ENCODE measurements at regions not wholly inside any gene's neighbourhood (a gene's known extent, or its start where the extent isn't known, plus 50 kb on each side); places are given as distances from the start of the nearest gene placed in this dataset.

DNA sequence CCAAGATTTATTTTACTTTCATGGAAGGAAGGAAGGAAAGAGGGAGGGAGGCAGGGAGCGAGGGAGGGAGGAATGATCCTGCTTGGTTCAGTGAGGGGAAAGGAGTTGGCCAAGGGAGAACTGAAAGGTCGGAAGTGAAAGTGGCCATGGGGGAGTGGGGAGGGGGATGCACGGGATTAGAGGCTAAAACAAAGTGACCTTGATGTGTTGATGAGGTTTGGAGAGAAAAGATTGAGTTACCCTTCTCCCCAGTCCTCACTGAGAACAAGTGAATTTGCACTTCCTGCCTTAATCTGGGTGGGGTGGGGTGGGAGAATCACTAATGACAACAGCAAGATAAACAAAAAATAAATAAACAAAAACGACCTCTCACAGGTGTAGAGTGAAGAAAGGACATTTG, 212.0 kb upstream of the TLE3 start:
- peaks cover 0 to 20% (median 5%) of the 10 kb centered on the region in 9 donors for H3K27me3 ChIP-seq
- peaks cover 0 to 17% (median 0%) of the 10 kb centered on the region in 12 donors for H3K4me1 ChIP-seq
- no peaks in the 10 kb centered on the region for H3K36me3 ChIP-seq
- H3K27ac ChIP-seq: no peak overlapping the region
- intact Hi-C loops (cut with DNase I): no loop called here
- ATAC-seq (no peak), DNase-seq (no peak)
- TF ChIP-seq, protein P1, sequence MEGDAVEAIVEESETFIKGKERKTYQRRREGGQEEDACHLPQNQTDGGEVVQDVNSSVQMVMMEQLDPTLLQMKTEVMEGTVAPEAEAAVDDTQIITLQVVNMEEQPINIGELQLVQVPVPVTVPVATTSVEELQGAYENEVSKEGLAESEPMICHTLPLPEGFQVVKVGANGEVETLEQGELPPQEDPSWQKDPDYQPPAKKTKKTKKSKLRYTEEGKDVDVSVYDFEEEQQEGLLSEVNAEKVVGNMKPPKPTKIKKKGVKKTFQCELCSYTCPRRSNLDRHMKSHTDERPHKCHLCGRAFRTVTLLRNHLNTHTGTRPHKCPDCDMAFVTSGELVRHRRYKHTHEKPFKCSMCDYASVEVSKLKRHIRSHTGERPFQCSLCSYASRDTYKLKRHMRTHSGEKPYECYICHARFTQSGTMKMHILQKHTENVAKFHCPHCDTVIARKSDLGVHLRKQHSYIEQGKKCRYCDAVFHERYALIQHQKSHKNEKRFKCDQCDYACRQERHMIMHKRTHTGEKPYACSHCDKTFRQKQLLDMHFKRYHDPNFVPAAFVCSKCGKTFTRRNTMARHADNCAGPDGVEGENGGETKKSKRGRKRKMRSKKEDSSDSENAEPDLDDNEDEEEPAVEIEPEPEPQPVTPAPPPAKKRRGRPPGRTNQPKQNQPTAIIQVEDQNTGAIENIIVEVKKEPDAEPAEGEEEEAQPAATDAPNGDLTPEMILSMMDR (IDR thresholded peaks at IDR 0.05): no peak
- TF ChIP-seq POLR2A (IDR thresholded peaks at IDR 0.05): no peak
- H3K4me3 ChIP-seq: no peak overlapping the region
- WGBS, 4 donors: 34 to 41% (median 39%) methylated on average over 4 of the region's 4 CpGs
- H3K9me3 ChIP-seq: peaks cover 0 to 16% (median 6%) of the 10 kb centered on the region in 12 donors

GRCh38 chr15:70308735-70309434, 211.2 kb upstream of the TLE3 start:
- no peak overlapping the region for H3K4me3 ChIP-seq
- TF ChIP-seq POLR2A (IDR thresholded peaks at IDR 0.05): no peak
- TF ChIP-seq, protein P1 (IDR thresholded peaks at IDR 0.05): no peak
- no peak overlapping the region for H3K27ac ChIP-seq
- no peaks in the 10 kb centered on the region for H3K36me3 ChIP-seq
- 61 to 77% (median 67%) methylated on average over 9 of the region's 9 CpGs for WGBS, 4 donors
- intact Hi-C loops (cut with DNase I): no loop called here
- DNase-seq (no peak), ATAC-seq (no peak)
- peaks cover 0 to 20% (median 5%) of the 10 kb centered on the region in 9 donors for H3K27me3 ChIP-seq
- H3K4me1 ChIP-seq: peaks cover 0 to 17% (median 0%) of the 10 kb centered on the region in 12 donors
- peaks cover 0 to 21% (median 7%) of the 10 kb centered on the region in 12 donors for H3K9me3 ChIP-seq

DNA sequence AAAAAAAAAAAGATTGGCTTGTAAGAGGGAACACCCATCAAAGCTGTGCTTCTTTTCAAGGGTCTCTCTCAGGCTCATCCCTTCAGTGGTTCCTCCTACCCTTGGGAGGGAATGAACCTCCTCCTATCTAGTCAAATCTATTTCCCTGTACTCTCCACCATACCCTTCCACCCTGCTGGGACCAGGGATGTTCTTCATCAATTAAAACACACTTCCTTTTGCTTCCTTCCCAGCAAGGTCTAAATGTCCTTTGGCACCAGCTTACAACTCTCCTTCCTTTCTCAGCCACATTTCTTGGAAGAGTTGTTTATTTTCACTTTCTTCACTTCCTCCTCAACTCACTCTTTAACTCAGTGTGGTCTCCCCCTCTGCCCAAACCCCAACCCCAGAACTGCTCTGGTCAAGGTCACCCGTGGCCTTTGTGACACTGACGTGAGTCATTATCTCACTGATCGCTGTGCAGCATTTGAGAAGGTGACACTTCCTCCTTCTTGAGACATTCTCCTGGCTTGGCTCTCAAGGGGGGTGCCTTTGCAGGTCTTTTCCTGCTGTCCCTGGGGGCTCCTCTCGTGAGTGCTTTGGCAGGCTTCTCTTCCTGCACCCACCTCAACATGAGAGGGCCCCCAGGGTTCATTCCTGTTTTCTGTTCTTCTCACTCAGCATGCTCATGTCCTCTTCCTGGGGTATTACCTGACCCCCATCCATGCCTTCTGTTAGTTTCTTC, 210.5 kb upstream of the TLE3 start:
- no peaks in the 10 kb centered on the region for H3K36me3 ChIP-seq
- intact Hi-C loops (cut with DNase I): no loop called here
- H3K27ac ChIP-seq: no peak overlapping the region
- 20 to 32% (median 23%) methylated on average over 4 of the region's 4 CpGs for WGBS, 4 donors
- H3K27me3 ChIP-seq: peaks cover 0 to 20% (median 5%) of the 10 kb centered on the region in 9 donors
- no peak for TF ChIP-seq POLR2A (IDR thresholded peaks at IDR 0.05)
- TF ChIP-seq, protein P1 (IDR thresholded peaks at IDR 0.05): no peak
- peak in 1 of 4 donors; percentile 28 for ATAC-seq
- no peak for DNase-seq
- no peak overlapping the region for H3K4me3 ChIP-seq
- peaks cover 0 to 17% (median 0%) of the 10 kb centered on the region in 12 donors for H3K4me1 ChIP-seq
- H3K9me3 ChIP-seq: peaks cover 0 to 21% (median 7%) of the 10 kb centered on the region in 12 donors

DNA sequence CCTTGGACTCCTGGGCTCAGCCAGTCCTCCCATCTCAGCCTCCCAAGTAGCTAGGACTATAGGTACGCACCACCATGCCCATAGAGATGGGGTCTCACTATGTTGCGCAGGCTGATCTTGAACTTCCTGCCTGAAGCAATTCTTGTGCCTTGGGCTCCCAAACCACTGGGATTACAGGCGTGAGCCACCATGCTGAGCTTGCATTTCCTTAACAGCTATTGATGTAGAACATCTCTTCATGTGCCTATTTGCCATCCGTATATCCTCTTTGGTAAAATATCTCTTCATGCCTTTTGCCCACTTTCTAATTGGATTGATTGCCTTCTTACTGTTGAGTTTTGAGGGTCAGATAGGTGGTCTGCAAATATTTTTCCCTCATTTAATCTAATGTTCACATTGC, 208.9 kb upstream of the TLE3 start:
- no peak overlapping the region for H3K27ac ChIP-seq
- ATAC-seq (no peak), DNase-seq (no peak)
- intact Hi-C loops (cut with DNase I): no loop called here
- peaks cover 0 to 21% (median 7%) of the 10 kb centered on the region in 12 donors for H3K9me3 ChIP-seq
- peaks cover 0 to 17% (median 0%) of the 10 kb centered on the region in 12 donors for H3K4me1 ChIP-seq
- no peak overlapping the region for H3K4me3 ChIP-seq
- H3K36me3 ChIP-seq: no peaks in the 10 kb centered on the region
- TF ChIP-seq, protein P1 (IDR thresholded peaks at IDR 0.05): no peak
- TF ChIP-seq POLR2A (IDR thresholded peaks at IDR 0.05): no peak
- 96 to 98% (median 97%) methylated on average over 4 of the region's 4 CpGs for WGBS, 4 donors
- peaks cover 0 to 9% (median 5%) of the 10 kb centered on the region in 9 donors for H3K27me3 ChIP-seq

Measured in heart left ventricle (tissue), 16 donors.